OCI-LY1 (cell line): ENCODE measurements at regions not wholly inside any gene's neighbourhood (a gene's known extent, or its start where the extent isn't known, plus 50 kb on each side); places are given as distances from the start of the nearest gene placed in this dataset.
A peak's percentile ranks its signal among the peaks of the same experiment; 100 is the strongest.
"Not testable (repeated sequence)": the region's sequence is repeated elsewhere in the genome, so short reads cannot be mapped to it uniquely, and the experiment has no call there.

Experiments
- H2AFZ ChIP-seq: fragments of 200-600 bp; sonication (generic), shearing (Covaris generic); 2 replicates; pipeline ENCODE4 v1.6.0; 2014; ENCODE audit warnings: antibody characterized with exemption, mild to moderate bottlenecking, low read length
- H3F3A ChIP-seq: fragments of 200-600 bp; sonication (generic), shearing (Covaris generic); 2 replicates; pipeline ENCODE4 v1.6.0; 2014; ENCODE audit warnings: mild to moderate bottlenecking, antibody characterized with exemption, low read length, moderate library complexity; ENCODE audit not compliant: insufficient read depth
- H3K27ac ChIP-seq: fragments of 200-600 bp; sonication (generic); 2 replicates; pipeline ENCODE4 v1.5.1; 2014; ENCODE audit warnings: low read length, mixed run types, mild to moderate bottlenecking, low read depth; ENCODE audit not compliant: poor library complexity, severe bottlenecking
- H3K27me3 ChIP-seq: fragments of 200-600 bp; sonication (generic); 2 replicates; pipeline ENCODE4 v1.6.0; 2014; ENCODE audit warnings: antibody characterized with exemption, mild to moderate bottlenecking, low read length, moderate library complexity; ENCODE audit not compliant: insufficient read depth
- H3K36me3 ChIP-seq: fragments of 200-600 bp; sonication (generic); 2 replicates; pipeline ENCODE4 v1.6.1; 2014; ENCODE audit warnings: mild to moderate bottlenecking, antibody characterized with exemption, low read length, moderate library complexity, mixed read lengths; ENCODE audit not compliant: insufficient read depth
- H3K4me1 ChIP-seq: fragments of 200-600 bp; sonication (generic); 2 replicates; pipeline ENCODE4 v1.5.1; 2014; ENCODE audit warnings: mild to moderate bottlenecking, low read length, moderate library complexity; ENCODE audit not compliant: insufficient read depth, severe bottlenecking
- H3K4me2 ChIP-seq: fragments of 200-600 bp; sonication (generic), shearing (Covaris generic); 2 replicates; pipeline ENCODE4 v1.6.1; 2014; ENCODE audit warnings: low read length
- H3K4me3 ChIP-seq: fragments of 200-600 bp; sonication (generic); 2 replicates; pipeline ENCODE4 v1.5.1; 2014; ENCODE audit warnings: low read length, low read depth, mild to moderate bottlenecking, mixed read lengths; ENCODE audit not compliant: poor library complexity, severe bottlenecking
- H3K79me2 ChIP-seq: fragments of 200-600 bp; shearing (Covaris generic); 2 replicates; pipeline ENCODE4 v1.6.1; 2016; ENCODE audit warnings: mixed run types, low read length, mixed read lengths; ENCODE audit not compliant: insufficient read depth
- H3K9ac ChIP-seq: fragments of 200-600 bp; sonication (generic), shearing (Covaris generic); 2 replicates; pipeline ENCODE4 v1.6.1; 2014; ENCODE audit warnings: mild to moderate bottlenecking, low read length, mixed read lengths
- H3K9me2 ChIP-seq: fragments of 200-600 bp; sonication (generic), shearing (Covaris generic); 2 replicates; pipeline ENCODE4 v1.6.1; 2014; ENCODE audit warnings: low read depth, mild to moderate bottlenecking, low read length, mixed read lengths
- H3K9me3 ChIP-seq: fragments of 200-600 bp; shearing (Covaris generic); 2 replicates; pipeline ENCODE4 v1.6.1; 2014; ENCODE audit warnings: low read length, mixed read lengths
- H4K20me1 ChIP-seq: fragments of 200-600 bp; sonication (generic), shearing (Covaris generic); 2 replicates; pipeline ENCODE4 v1.6.0; 2016; ENCODE audit warnings: mild to moderate bottlenecking, low read length; ENCODE audit not compliant: insufficient read depth

- not testable (repeated sequence) for H2AFZ ChIP-seq, H3K27ac ChIP-seq, H3K4me3 ChIP-seq, H3K9me3 ChIP-seq, H3K79me2 ChIP-seq, H4K20me1 ChIP-seq, H3K36me3 ChIP-seq, H3F3A ChIP-seq, H3K4me2 ChIP-seq, H3K27me3 ChIP-seq, H3K4me1 ChIP-seq, H3K9ac ChIP-seq, H3K9me2 ChIP-seq
Observed at GRCh38 chr1:223996376-223996775, 117.5 kb upstream of the FBXO28 start.

- H3K9me3 ChIP-seq, H3K79me2 ChIP-seq, H2AFZ ChIP-seq, H3K27me3 ChIP-seq, H3F3A ChIP-seq, H3K36me3 ChIP-seq, H4K20me1 ChIP-seq, H3K4me1 ChIP-seq, H3K9me2 ChIP-seq: not testable (repeated sequence)
- H3K9ac ChIP-seq = peak overlapping the region; percentile 71
- peak overlapping the region; percentile 71 for H3K4me2 ChIP-seq
- peak overlapping the region; percentile 73 for H3K27ac ChIP-seq
- peak overlapping the region; percentile 72 for H3K4me3 ChIP-seq
Observed at GRCh38 chr1:223992456-223993246, 121.3 kb upstream of the FBXO28 start.

- not testable (repeated sequence) for H3K27me3 ChIP-seq, H3K36me3 ChIP-seq, H3F3A ChIP-seq, H3K9me3 ChIP-seq, H3K4me1 ChIP-seq, H3K9me2 ChIP-seq, H3K9ac ChIP-seq, H3K4me3 ChIP-seq, H3K4me2 ChIP-seq, H3K27ac ChIP-seq, H2AFZ ChIP-seq, H4K20me1 ChIP-seq, H3K79me2 ChIP-seq
Observed at GRCh38 chr1:223991297-223991857, 122.5 kb upstream of the FBXO28 start.

GRCh38 chr1:223961985-223962384, 116.2 kb upstream of the TP53BP2 start:
- H3K4me1 ChIP-seq, H2AFZ ChIP-seq, H3K9me2 ChIP-seq, H3K36me3 ChIP-seq, H3K4me2 ChIP-seq, H3K9me3 ChIP-seq, H3K27me3 ChIP-seq, H3K9ac ChIP-seq, H3F3A ChIP-seq, H3K4me3 ChIP-seq, H3K27ac ChIP-seq, H3K79me2 ChIP-seq, H4K20me1 ChIP-seq: not testable (repeated sequence)

- H3K4me2 ChIP-seq, H3K79me2 ChIP-seq, H3K9me3 ChIP-seq, H3K4me3 ChIP-seq, H3K36me3 ChIP-seq, H3K9ac ChIP-seq, H4K20me1 ChIP-seq, H3K4me1 ChIP-seq, H3K9me2 ChIP-seq, H3K27me3 ChIP-seq, H2AFZ ChIP-seq, H3F3A ChIP-seq, H3K27ac ChIP-seq: not testable (repeated sequence)
Observed at GRCh38 chr1:223952801-223953200, 107.1 kb upstream of the TP53BP2 start.

- not testable (repeated sequence) for H3F3A ChIP-seq, H3K4me1 ChIP-seq, H4K20me1 ChIP-seq, H3K4me2 ChIP-seq, H3K27ac ChIP-seq, H3K27me3 ChIP-seq, H3K9ac ChIP-seq, H3K36me3 ChIP-seq, H3K9me3 ChIP-seq, H3K9me2 ChIP-seq, H2AFZ ChIP-seq, H3K79me2 ChIP-seq, H3K4me3 ChIP-seq
Observed at GRCh38 chr1:223951551-223951950, 105.8 kb upstream of the TP53BP2 start.

GRCh38 chr1:223949944-223950343, 104.2 kb upstream of the TP53BP2 start:
- H3K9me3 ChIP-seq, H3K9ac ChIP-seq, H4K20me1 ChIP-seq, H3K27me3 ChIP-seq, H2AFZ ChIP-seq, H3F3A ChIP-seq, H3K4me3 ChIP-seq, H3K4me1 ChIP-seq, H3K36me3 ChIP-seq, H3K27ac ChIP-seq, H3K4me2 ChIP-seq, H3K79me2 ChIP-seq, H3K9me2 ChIP-seq: not testable (repeated sequence)
